GM12891 (cell line): ENCODE measurements at regions not wholly inside any gene's neighbourhood (a gene's known extent, or its start where the extent isn't known, plus 50 kb on each side); places are given as distances from the start of the nearest gene placed in this dataset.
A peak's percentile ranks its signal among the peaks of the same experiment; 100 is the strongest.
"Not testable (repeated sequence)": the region's sequence is repeated elsewhere in the genome, so short reads cannot be mapped to it uniquely, and the experiment has no call there.

Source experiments
- DNase-seq: peaks from one replicate; pipeline ENCODE4 v3.0.0; 2011; ENCODE audit warnings: low spot score; ENCODE audit not compliant: insufficient read length
- FAIRE-seq: peaks from 2 replicates; lab custom pipeline; 2011; peaks lifted over from hg19 to GRCh38; lab: Jason Lieb, UNC
- PAX5 ChIP-seq: IDR thresholded peaks from 2 replicates; pipeline ENCODE4 v1.6.1; 2011; ENCODE audit warnings: low read length, moderate library complexity, mild to moderate bottlenecking; ENCODE audit not compliant: insufficient read depth, severe bottlenecking
- POLR2A ChIP-seq: IDR thresholded peaks from 2 replicates; pipeline ENCODE4 v1.6.1; 2011; ENCODE audit warnings: low read depth, low read length, control low read depth
- POLR2AphosphoS5 ChIP-seq: IDR thresholded peaks from 2 replicates; pipeline ENCODE4 v1.6.1; 2011; ENCODE audit warnings: low read depth, low read length, control low read depth
- POU2F2 ChIP-seq: IDR thresholded peaks from 2 replicates; pipeline ENCODE4 v1.6.1; 2011; ENCODE audit warnings: low read depth, mild to moderate bottlenecking, control low read depth, low read length, moderate library complexity
- SPI1 ChIP-seq: IDR thresholded peaks from 2 replicates; pipeline ENCODE4 v1.6.1; 2011; ENCODE audit warnings: low read depth, low read length, control low read depth
- TAF1 ChIP-seq: IDR thresholded peaks from 2 replicates; pipeline ENCODE4 v1.6.1; 2011; ENCODE audit warnings: low read depth, low read length, control low read depth

DNA sequence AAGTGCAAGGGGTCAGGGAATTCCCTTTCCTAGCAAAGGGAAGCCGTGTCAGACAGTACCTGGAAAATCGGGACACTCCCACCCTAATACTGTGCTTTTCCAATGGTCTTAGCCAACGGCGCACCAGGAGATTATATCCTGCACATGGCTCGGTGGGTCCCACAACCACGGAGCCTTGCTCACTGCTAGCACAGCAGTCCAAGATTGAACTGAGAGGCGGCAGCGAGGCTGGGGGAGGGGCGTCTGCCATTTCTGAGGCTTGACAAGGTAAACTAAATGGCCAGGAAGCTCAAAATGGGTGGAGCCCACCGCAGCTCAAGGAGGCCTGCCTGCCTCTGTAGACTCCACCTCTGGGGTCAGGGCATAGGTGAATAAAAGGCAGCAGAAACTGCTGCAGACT lies 76.5 kb upstream of the LINC00632 start:
- not testable (repeated sequence) for FAIRE-seq, DNase-seq

DNA sequence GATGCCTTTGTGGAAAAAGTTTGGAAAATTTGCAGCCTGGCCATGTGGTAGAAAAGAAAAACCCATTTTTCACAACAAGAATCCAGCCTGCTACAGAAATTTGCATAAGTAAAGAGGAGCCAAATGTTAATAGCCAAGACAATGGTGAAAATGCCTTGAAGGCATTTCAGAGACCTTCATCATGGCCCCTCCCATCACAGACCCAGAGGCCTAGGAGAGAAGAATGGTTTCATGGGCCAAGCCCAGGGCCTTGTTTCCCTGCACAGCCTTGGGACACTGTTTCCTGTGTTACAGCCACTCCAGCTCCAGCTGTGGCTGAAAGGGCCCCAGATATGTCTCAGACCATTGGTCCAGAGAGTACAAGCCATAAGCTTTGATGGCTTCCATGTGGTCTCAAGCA lies 101.4 kb upstream of the LINC00632 start:
- TF ChIP-seq POLR2A (no peak), PAX5 (no peak), POLR2AphosphoS5 (no peak), POU2F2 (no peak), SPI1 (no peak)
- FAIRE-seq (no peak), DNase-seq (no peak)

DNA sequence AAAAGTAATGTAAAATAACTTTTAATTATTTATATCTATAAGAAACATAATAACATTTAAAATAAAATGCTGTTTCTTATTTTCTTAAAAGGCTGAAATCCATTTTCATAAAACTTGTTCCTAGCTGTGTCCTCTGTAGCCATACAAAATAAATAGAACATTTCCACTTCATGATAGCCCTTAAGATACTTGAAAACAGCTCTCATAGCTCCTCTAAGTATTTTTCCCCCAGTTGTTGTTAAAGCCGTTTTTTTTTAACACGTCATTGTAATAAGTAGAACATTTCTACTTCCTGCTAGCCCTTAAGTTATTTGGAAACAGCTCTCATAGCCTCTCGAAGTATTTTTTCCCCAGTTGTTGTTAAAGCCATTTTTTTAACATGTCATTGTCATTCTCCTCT lies 97.3 kb upstream of the SOX3 start:
- TF ChIP-seq POLR2A (no peak), PAX5 (no peak), SPI1 (no peak), POU2F2 (no peak), TAF1 (no peak), POLR2AphosphoS5 (no peak)
- DNase-seq (no peak), FAIRE-seq (no peak)

DNA sequence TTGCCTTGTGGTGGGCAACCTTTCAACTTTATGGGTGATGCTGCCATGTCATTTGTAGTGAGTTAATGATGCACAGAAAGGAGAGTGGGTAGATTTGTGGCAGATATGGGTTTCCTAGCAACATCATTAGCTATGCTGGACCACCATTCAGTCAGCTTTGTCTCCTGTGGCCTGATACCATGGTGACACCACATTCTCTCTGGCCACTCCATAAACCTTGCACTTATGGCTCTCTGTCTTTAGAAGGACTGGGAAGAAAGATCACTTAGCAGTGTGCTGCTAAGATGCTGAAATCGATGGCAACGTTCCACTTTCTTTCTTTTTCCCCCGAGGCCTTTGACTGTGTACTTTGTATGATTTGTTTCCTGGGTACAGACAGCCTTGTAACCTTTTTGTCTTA lies 95.0 kb upstream of the SOX3 start:
- FAIRE-seq (no peak), DNase-seq (no peak)
- TF ChIP-seq POLR2A (no peak), PAX5 (no peak), TAF1 (no peak), SPI1 (no peak)

DNA sequence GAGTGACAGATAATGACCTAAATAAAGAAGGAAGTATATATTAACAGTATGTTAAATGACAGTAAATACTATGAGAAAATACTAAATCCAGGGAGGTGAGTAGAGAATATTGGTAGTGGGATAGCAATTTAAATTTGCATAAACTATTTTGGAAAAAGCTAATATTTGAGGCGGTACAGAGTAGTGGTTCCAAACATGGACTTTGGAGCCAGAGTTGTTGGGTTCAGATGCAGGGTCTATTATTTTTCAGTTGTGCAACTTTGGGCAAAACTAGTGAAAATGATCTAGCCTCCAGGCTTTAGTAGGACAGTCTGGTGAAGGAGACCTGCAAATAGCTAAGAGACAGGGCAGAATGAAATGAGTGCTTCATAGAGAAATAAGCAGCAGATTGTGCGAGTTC lies 84.8 kb upstream of the SOX3 start:
- TF ChIP-seq POLR2AphosphoS5, result no peak
- DNase-seq (no peak), FAIRE-seq (no peak)

DNA sequence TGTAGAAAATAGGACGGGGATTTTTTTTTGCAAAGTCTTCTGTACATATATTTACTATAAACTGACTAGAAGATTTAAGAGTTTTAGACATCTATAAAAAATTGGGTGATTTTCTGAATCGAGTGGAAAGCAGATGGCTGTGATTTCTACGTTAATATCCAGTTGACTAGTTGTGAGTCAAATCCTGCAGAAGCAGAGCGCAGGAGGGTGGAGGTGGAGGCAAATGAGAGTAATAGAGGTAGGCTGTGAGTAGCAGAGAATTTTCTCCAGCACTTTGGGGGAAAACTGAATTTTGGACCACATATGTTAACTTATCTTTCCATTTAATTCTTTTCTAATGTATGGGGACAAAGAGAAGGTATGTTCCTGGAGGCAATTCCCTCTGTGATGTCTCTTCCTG lies 82.1 kb upstream of the SOX3 start:
- TF ChIP-seq PAX5 (no peak), POLR2A (no peak), TAF1 (no peak), POU2F2 (no peak), SPI1 (no peak), POLR2AphosphoS5 (no peak)
- DNase-seq, result no peak
- no peak for FAIRE-seq

DNA sequence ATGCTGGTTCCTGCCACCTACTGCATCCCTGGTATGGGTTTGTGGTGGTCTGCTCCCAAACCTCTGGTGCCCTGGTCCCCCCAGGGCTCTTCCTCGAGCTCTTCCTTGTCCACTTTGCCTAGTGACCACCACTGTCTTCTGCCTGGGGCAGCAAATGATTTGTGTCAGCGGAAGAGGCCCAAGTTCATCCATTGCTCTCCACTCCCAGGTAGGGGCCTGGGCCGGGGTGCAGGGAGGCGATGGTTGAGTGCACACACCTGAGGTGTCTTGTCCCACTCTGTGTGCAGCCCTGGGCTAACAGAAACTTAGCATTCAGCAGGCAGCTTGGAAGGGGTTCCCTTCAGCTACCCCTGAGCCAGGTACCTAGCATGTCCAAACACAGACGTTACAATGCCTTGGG lies 75.6 kb upstream of the SOX3 start:
- no peak for FAIRE-seq
- TF ChIP-seq POU2F2, result no peak
- TF ChIP-seq POLR2AphosphoS5, result no peak
- TF ChIP-seq TAF1, result no peak
- DNase-seq, result no peak

DNA sequence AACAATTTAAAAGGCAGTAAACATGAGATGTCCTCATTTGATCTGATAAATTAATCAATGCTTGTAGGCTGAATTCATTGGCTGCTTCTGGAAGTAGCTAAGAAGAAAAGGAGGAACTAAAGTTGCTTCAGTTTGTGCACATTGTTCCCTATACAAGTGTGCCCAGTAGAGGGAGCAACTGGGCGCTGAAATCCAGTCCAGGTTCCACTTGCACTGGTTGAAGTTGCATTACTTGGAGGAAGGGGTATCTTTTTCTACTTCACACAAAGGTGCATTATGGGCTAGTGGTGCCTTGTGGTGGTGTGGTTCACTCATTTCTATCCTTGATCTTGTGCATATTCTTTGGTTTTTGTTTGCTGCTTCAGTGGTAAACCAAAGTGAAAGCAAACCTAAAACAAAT lies 67.9 kb upstream of the SOX3 start:
- FAIRE-seq (peak; percentile 87), DNase-seq (no peak)
- no peak for TF ChIP-seq SPI1
- no peak for TF ChIP-seq POU2F2
- no peak for TF ChIP-seq POLR2AphosphoS5
- no peak for TF ChIP-seq POLR2A
- no peak for TF ChIP-seq PAX5
- TF ChIP-seq TAF1, result no peak

DNA sequence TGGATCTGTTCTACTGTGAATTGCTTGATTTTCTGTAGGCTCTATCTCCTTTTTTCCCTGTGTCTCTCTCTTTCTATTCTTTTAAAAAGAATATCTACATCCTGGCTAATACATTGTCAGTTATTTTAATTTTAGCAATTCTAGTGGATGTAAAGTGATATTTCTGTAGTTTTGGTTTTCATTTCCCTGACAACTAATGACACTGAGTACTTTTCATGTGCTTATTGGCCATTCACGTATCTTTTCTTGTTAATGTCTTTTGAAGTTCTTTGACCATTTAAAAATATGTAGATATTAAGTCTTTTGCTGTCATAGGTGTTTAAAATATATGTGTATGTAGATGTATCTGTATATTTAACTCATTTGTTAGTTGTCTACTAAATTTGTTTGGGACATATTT lies 59.0 kb upstream of the SOX3 start:
- TF ChIP-seq PAX5 (no peak), POLR2AphosphoS5 (no peak), TAF1 (no peak), POLR2A (no peak), SPI1 (no peak), POU2F2 (no peak)
- FAIRE-seq (no peak), DNase-seq (no peak)
